BJ (cell line): ENCODE measurements at regions not wholly inside any gene's neighbourhood (a gene's known extent, or its start where the extent isn't known, plus 50 kb on each side); places are given as distances from the start of the nearest gene placed in this dataset.

Experiments
- CTCF ChIA-PET: fragments of 350-600 bp; formaldehyde crosslinking; extraction: SDS; loops from one replicate; lab custom pipeline; 2021; ENCODE audit warnings: antibody characterized with exemption, inconsistent platforms; lab: Yijun Ruan, JAX
- POLR2A ChIA-PET: fragments of 300-600 bp; sonication (Branson Sonifier 250); formaldehyde crosslinking; extraction: SDS; loops from one replicate; lab custom pipeline; 2021; ENCODE audit warnings: antibody characterized with exemption; lab: Charles Lee
- DNase-seq: peaks from one replicate; pipeline ENCODE4 v3.0.0-alpha.2; 2011; ENCODE audit warnings: low read depth
- H3K27me3 ChIP-seq: 2 replicates; pipeline ENCODE4 v1.6.0; 2011; ENCODE audit warnings: low read length; ENCODE audit not compliant: control insufficient read depth, insufficient read depth
- H3K36me3 ChIP-seq: 2 replicates; pipeline ENCODE4 v1.5.1; 2011; ENCODE audit warnings: low read length; ENCODE audit not compliant: control insufficient read depth, insufficient read depth
- H3K4me3 ChIP-seq: 2 replicates; pipeline ENCODE4 v1.5.1; 2011; ENCODE audit warnings: low read depth, mild to moderate bottlenecking, control low read depth, low read length
- CTCF ChIP-seq: IDR thresholded peaks from 2 replicates; pipeline ENCODE4 v1.5.1; 2011; ENCODE audit warnings: low read depth, mild to moderate bottlenecking, control low read depth, inconsistent platforms, low read length, moderate library complexity; ENCODE audit not compliant: insufficient read depth

DNA sequence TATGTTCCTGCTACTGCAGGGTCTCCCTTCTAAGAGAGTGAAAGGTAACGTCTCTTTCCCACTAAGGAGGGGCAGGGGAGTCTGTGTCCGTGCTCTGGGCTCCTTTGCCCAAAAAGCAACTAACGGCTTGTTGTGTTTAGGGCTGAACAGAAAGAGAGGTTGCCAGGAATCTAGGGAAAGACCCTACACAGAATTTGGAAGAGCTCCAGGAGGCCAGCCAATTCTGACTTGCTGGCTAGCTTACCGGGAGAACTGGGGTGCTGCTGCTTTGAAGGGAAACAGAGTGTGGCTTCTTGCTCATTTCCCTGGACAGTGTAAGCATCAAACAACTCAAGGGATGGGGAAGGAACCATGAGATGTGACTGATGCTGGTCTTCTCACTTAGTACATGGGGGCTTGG, 176.1 kb downstream of the GADD45G start:
- ChIA-PET CTCF (interaction anchor here (0.6 kb wide), 1 partner anchor 39 kb away, joined by 3 read pairs; no protein-coding TSS in a partner anchor), POLR2A (no interaction called here)
- TF ChIP-seq CTCF = no peak
- DNase-seq = no peak
- Histone ChIP-seq H3K27me3 (no peaks in the 10 kb centered on the region; the same call in 1 of the 2 replicates), H3K4me3 (no peak overlapping the region), H3K36me3 (no peaks in the 10 kb centered on the region)

- Histone ChIP-seq H3K4me3 (no peak overlapping the region), H3K27me3 (no peaks in the 10 kb centered on the region; the same call in 1 of the 2 replicates), H3K36me3 (no peaks in the 10 kb centered on the region)
- no peak for TF ChIP-seq CTCF
- DNase-seq = no peak
- ChIA-PET CTCF (no interaction called here), POLR2A (no interaction called here)
These were observed 177.2 kb downstream of the GADD45G start for GRCh38 chr9:89781838-89782540.

DNA sequence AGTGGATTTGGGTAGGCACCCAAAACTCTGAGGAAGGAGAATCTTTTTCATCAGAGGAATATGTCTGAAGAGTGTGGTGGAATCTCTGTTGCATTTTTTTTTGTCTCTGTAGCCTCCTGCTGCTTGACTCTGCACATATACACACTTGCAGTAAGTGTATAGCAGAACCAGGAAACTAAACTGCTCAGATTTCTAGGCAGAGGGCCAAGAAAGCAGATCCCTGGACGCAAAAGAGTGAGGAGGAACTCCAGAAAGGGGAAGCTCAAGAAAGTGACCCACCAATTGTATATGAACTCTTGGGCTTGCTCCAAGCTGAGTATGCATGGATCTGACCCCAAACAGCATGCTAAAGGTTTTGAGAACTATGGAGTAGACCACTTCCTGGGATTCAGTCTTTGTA, 181.8 kb downstream of the GADD45G start:
- ChIA-PET POLR2A (no interaction called here), CTCF (interaction anchor here (0.6 to 1.2 kb wide), 2 partner anchors 8 to 186 kb away, joined by 3 read pairs; no protein-coding TSS in a partner anchor)
- TF ChIP-seq CTCF = no peak
- no peaks in the 10 kb centered on the region for H3K36me3 ChIP-seq
- no peak for DNase-seq
- H3K4me3 ChIP-seq = no peak overlapping the region
- no peaks in the 10 kb centered on the region; the same call in 1 of the 2 replicates for H3K27me3 ChIP-seq

DNA sequence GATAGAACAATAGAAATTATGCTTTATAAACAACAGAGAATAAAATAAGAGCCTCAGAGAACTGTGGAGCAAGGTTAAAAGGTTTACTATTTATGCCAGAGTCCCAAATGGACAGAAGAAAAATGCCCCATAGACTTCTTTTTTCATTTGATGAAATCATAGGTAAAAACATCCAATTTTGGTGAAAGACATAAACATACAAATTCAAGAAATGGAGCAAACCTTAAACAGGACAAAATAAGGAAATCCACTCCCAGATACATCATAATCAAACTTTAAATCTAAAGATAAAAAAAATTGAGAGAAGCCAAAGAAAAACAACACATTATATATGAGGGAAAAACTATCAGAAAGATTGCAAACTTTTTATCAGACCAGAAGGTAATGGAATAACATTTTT, 182.8 kb downstream of the GADD45G start:
- POLR2A ChIA-PET = no interaction called here
- no peak for TF ChIP-seq CTCF

DNA sequence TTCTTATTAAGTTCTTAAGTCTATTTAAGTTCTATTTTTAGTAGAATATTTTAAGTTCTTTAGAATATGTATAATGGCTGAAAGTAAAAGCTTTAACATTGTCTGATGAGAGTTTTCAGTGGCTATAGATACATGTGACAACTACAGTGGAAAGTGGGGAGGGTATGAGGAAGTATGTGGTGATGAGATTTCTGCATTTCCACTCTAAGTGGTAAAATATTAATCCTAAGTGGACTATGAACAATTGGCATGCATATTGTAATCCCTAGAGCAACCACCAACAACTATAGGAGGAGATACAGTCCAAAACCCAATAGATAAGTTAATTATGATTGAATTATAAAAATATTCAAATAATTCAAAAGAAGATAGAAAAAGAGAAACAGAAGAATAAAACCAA, 183.6 kb downstream of the GADD45G start:
- DNase-seq = no peak
- TF ChIP-seq CTCF = no peak
- Histone ChIP-seq H3K4me3 (no peak overlapping the region), H3K27me3 (no peaks in the 10 kb centered on the region; the same call in 1 of the 2 replicates), H3K36me3 (no peaks in the 10 kb centered on the region)
- ChIA-PET POLR2A (no interaction called here), CTCF (no interaction called here)

More for the DNA sequence above, 182.8 kb downstream of the GADD45G start:
- H3K27me3 ChIP-seq = no peaks in the 10 kb centered on the region; the same call in 1 of the 2 replicates
- no peak overlapping the region for H3K4me3 ChIP-seq
- no peak for DNase-seq
- CTCF ChIA-PET = interaction anchor here (0.6 to 1.2 kb wide), 2 partner anchors 9 to 187 kb away, joined by 3 read pairs; no protein-coding TSS in a partner anchor
- no peaks in the 10 kb centered on the region for H3K36me3 ChIP-seq
